ENCODE measurements at regions not wholly inside any gene's neighbourhood (a gene's known extent, or its start where the extent isn't known, plus 50 kb on each side); places are given as distances from the start of the nearest gene placed in this dataset.
"Not testable (repeated sequence)": the region's sequence is repeated elsewhere in the genome, so short reads cannot be mapped to it uniquely, and the experiment has no call there.

- DNase-seq, result no peak
- no peaks in the 10 kb centered on the region for H3K4me1 Mint-ChIP-seq (ENCODE audit: low read depth)
- no peak overlapping the region for H3K27ac Mint-ChIP-seq
Observed at GRCh38 chr2:53515435-53516332, 251.9 kb upstream of the CHAC2 start.

GRCh38 chr2:53513167-53513666, 254.4 kb upstream of the CHAC2 start:
- no peak for DNase-seq
- no peaks in the 10 kb centered on the region for H3K9me3 Mint-ChIP-seq
- H3K27ac Mint-ChIP-seq, result no peak overlapping the region
- H3K27me3 Mint-ChIP-seq, result peaks cover 11% of the 10 kb centered on the region
- H3K36me3 Mint-ChIP-seq (ENCODE audit: low read depth), result no peaks in the 10 kb centered on the region
- no peak overlapping the region for H3K4me3 Mint-ChIP-seq
- H3K4me1 Mint-ChIP-seq (ENCODE audit: low read depth), result no peaks in the 10 kb centered on the region

More at GRCh38 chr2:53515435-53516332, 251.9 kb upstream of the CHAC2 start:
- H3K36me3 Mint-ChIP-seq (ENCODE audit: low read depth), result no peaks in the 10 kb centered on the region
- no peak overlapping the region for H3K4me3 Mint-ChIP-seq
- H3K9me3 Mint-ChIP-seq, result no peaks in the 10 kb centered on the region
- peaks cover 7% of the 10 kb centered on the region for H3K27me3 Mint-ChIP-seq

GRCh38 chr2:53512071-53512826, 255.4 kb upstream of the CHAC2 start:
- Mint-ChIP-seq H3K27ac (no peak overlapping the region), H3K4me3 (no peak overlapping the region), H3K9me3 (no peaks in the 10 kb centered on the region), H3K36me3 (ENCODE audit: low read depth) (no peaks in the 10 kb centered on the region), H3K4me1 (ENCODE audit: low read depth) (no peaks in the 10 kb centered on the region), H3K27me3 (peaks cover 6% of the 10 kb centered on the region)
- no peak for DNase-seq

- Mint-ChIP-seq H3K27ac (no peak overlapping the region), H3K4me1 (ENCODE audit: low read depth) (no peaks in the 10 kb centered on the region), H3K9me3 (no peaks in the 10 kb centered on the region), H3K36me3 (ENCODE audit: low read depth) (no peaks in the 10 kb centered on the region), H3K4me3 (no peak overlapping the region), H3K27me3 (peaks cover 4% of the 10 kb centered on the region)
- DNase-seq, result no peak
Observed at GRCh38 chr2:53511549-53511948, 256.1 kb upstream of the CHAC2 start.

- no peak overlapping the region for H3K4me3 Mint-ChIP-seq
- no peak for DNase-seq
Observed at GRCh38 chr2:53510401-53510800, 257.2 kb upstream of the CHAC2 start.

GRCh38 chr2:53509831-53510388, 257.7 kb upstream of the CHAC2 start:
- Mint-ChIP-seq H3K36me3 (ENCODE audit: low read depth) (no peaks in the 10 kb centered on the region), H3K27ac (no peak overlapping the region), H3K4me3 (no peak overlapping the region), H3K4me1 (ENCODE audit: low read depth) (no peaks in the 10 kb centered on the region), H3K27me3 (peaks cover 4% of the 10 kb centered on the region), H3K9me3 (no peaks in the 10 kb centered on the region)
- no peak for DNase-seq

More at GRCh38 chr2:53510401-53510800, 257.2 kb upstream of the CHAC2 start:
- Mint-ChIP-seq H3K4me1 (ENCODE audit: low read depth) (no peaks in the 10 kb centered on the region), H3K9me3 (no peaks in the 10 kb centered on the region), H3K36me3 (ENCODE audit: low read depth) (no peaks in the 10 kb centered on the region), H3K27me3 (peaks cover 4% of the 10 kb centered on the region), H3K27ac (no peak overlapping the region)

- Mint-ChIP-seq H3K27ac (no peak overlapping the region), H3K4me1 (ENCODE audit: low read depth) (no peaks in the 10 kb centered on the region), H3K9me3 (no peaks in the 10 kb centered on the region), H3K4me3 (no peak overlapping the region), H3K27me3 (peaks cover 4% of the 10 kb centered on the region), H3K36me3 (ENCODE audit: low read depth) (no peaks in the 10 kb centered on the region)
- no peak for DNase-seq
Observed at GRCh38 chr2:53508667-53509066, 258.9 kb upstream of the CHAC2 start.

- not testable (repeated sequence) for H3K27ac Mint-ChIP-seq; H3K27me3 Mint-ChIP-seq; H3K9me3 Mint-ChIP-seq; DNase-seq; H3K4me3 Mint-ChIP-seq; H3K36me3 Mint-ChIP-seq (ENCODE audit: low read depth); H3K4me1 Mint-ChIP-seq (ENCODE audit: low read depth)
Observed at GRCh38 chr2:53507070-53507469, 260.5 kb upstream of the CHAC2 start.

- H3K4me1 Mint-ChIP-seq (ENCODE audit: low read depth), result no peaks in the 10 kb centered on the region
Observed at GRCh38 chr2:53505826-53506225, 261.8 kb upstream of the CHAC2 start.

GRCh38 chr2:53504507-53504906, 263.1 kb upstream of the CHAC2 start:
- no peaks in the 10 kb centered on the region for H3K36me3 Mint-ChIP-seq (ENCODE audit: low read depth)
- H3K27me3 Mint-ChIP-seq, result peaks cover 4% of the 10 kb centered on the region
- DNase-seq, result no peak
- no peak overlapping the region for H3K4me3 Mint-ChIP-seq
- H3K4me1 Mint-ChIP-seq (ENCODE audit: low read depth), result no peaks in the 10 kb centered on the region
- H3K9me3 Mint-ChIP-seq, result no peaks in the 10 kb centered on the region
- no peak overlapping the region for H3K27ac Mint-ChIP-seq

More at GRCh38 chr2:53505826-53506225, 261.8 kb upstream of the CHAC2 start:
- no peak for DNase-seq
- peaks cover 4% of the 10 kb centered on the region for H3K27me3 Mint-ChIP-seq
- no peaks in the 10 kb centered on the region for H3K9me3 Mint-ChIP-seq
- no peaks in the 10 kb centered on the region for H3K36me3 Mint-ChIP-seq (ENCODE audit: low read depth)
- no peak overlapping the region for H3K27ac Mint-ChIP-seq
- H3K4me3 Mint-ChIP-seq, result no peak overlapping the region

GRCh38 chr2:53500181-53500580, 267.4 kb upstream of the CHAC2 start:
- H3K27me3 Mint-ChIP-seq, result no peaks in the 10 kb centered on the region
- H3K4me1 Mint-ChIP-seq (ENCODE audit: low read depth), result no peaks in the 10 kb centered on the region
- no peaks in the 10 kb centered on the region for H3K36me3 Mint-ChIP-seq (ENCODE audit: low read depth)
- DNase-seq, result no peak
- no peaks in the 10 kb centered on the region for H3K9me3 Mint-ChIP-seq
- no peak overlapping the region for H3K27ac Mint-ChIP-seq
- H3K4me3 Mint-ChIP-seq, result no peak overlapping the region

- Mint-ChIP-seq H3K27me3 (no peaks in the 10 kb centered on the region), H3K36me3 (ENCODE audit: low read depth) (no peaks in the 10 kb centered on the region), H3K9me3 (no peaks in the 10 kb centered on the region), H3K4me1 (ENCODE audit: low read depth) (no peaks in the 10 kb centered on the region), H3K4me3 (no peak overlapping the region), H3K27ac (no peak overlapping the region)
- no peak for DNase-seq
Observed at GRCh38 chr2:53498210-53498609, 269.4 kb upstream of the CHAC2 start.

- Mint-ChIP-seq H3K27me3 (no peaks in the 10 kb centered on the region), H3K4me3 (no peak overlapping the region), H3K4me1 (ENCODE audit: low read depth) (no peaks in the 10 kb centered on the region), H3K36me3 (ENCODE audit: low read depth) (no peaks in the 10 kb centered on the region), H3K9me3 (no peaks in the 10 kb centered on the region), H3K27ac (no peak overlapping the region)
- no peak for DNase-seq
Observed at GRCh38 chr2:53497020-53497419, 270.6 kb upstream of the CHAC2 start.

- H3K27me3 Mint-ChIP-seq, result no peaks in the 10 kb centered on the region
- H3K36me3 Mint-ChIP-seq (ENCODE audit: low read depth), result no peaks in the 10 kb centered on the region
- no peak for DNase-seq
- no peak overlapping the region for H3K27ac Mint-ChIP-seq
- H3K4me3 Mint-ChIP-seq, result no peak overlapping the region
- H3K9me3 Mint-ChIP-seq, result no peaks in the 10 kb centered on the region
- no peaks in the 10 kb centered on the region for H3K4me1 Mint-ChIP-seq (ENCODE audit: low read depth)
Observed at GRCh38 chr2:53493210-53493609, 274.4 kb upstream of the CHAC2 start.
